Endodermal cell (in vitro differentiated cells): ENCODE measurements at regions not wholly inside any gene's neighbourhood (a gene's known extent, or its start where the extent isn't known, plus 50 kb on each side); places are given as distances from the start of the nearest gene placed in this dataset.
"Not testable (repeated sequence)": the region's sequence is repeated elsewhere in the genome, so short reads cannot be mapped to it uniquely, and the experiment has no call there.

Experiments
- DNase-seq: peaks from one replicate; pipeline ENCODE4 v3.0.0-alpha.2; 2017
- H3K27ac ChIP-seq: 2 replicates; pipeline ENCODE4 v1.5.1; 2013; ENCODE audit warnings: mild to moderate bottlenecking, low read depth, low read length, moderate library complexity
- H3K27me3 ChIP-seq: 2 replicates; pipeline ENCODE4 v1.6.1; 2013; ENCODE audit warnings: mild to moderate bottlenecking, low read length, moderate library complexity; ENCODE audit not compliant: insufficient read depth, control insufficient read depth, poor library complexity, severe bottlenecking
- H3K36me3 ChIP-seq: 2 replicates; pipeline ENCODE4 v1.7.0; 2013; ENCODE audit warnings: mild to moderate bottlenecking, low read length, moderate library complexity; ENCODE audit not compliant: control insufficient read depth, insufficient read depth
- H3K4me1 ChIP-seq: one replicate; pipeline ENCODE4 v1.7.0; 2013; ENCODE audit warnings: low read length; ENCODE audit not compliant: control insufficient read depth, insufficient read depth
- H3K4me3 ChIP-seq: 2 replicates; pipeline ENCODE4 v1.5.1; 2013; ENCODE audit warnings: mild to moderate bottlenecking, low read length, moderate library complexity
- H3K9ac ChIP-seq: 2 replicates; pipeline ENCODE4 v1.6.1; 2013; ENCODE audit warnings: mild to moderate bottlenecking, low read length, moderate library complexity; ENCODE audit not compliant: poor library complexity, severe bottlenecking; ENCODE audit errors: extremely low read depth
- H3K9me3 ChIP-seq: 2 replicates; pipeline ENCODE4 v1.6.1; 2013; ENCODE audit warnings: mild to moderate bottlenecking, low read length, moderate library complexity; ENCODE audit not compliant: control insufficient read depth
- H3K27ac Mint-ChIP-seq: 2 replicates; pipeline ENCODE4 v1.8.0; 2020; ENCODE audit warnings: mixed read lengths
- H3K27me3 Mint-ChIP-seq: 2 replicates; pipeline ENCODE4 v1.8.0; 2021; ENCODE audit warnings: mild to moderate bottlenecking, mixed read lengths; ENCODE audit not compliant: insufficient read depth
- H3K36me3 Mint-ChIP-seq: 2 replicates; pipeline ENCODE4 v1.8.0; 2020; ENCODE audit warnings: low read depth, mixed read lengths
- H3K4me1 Mint-ChIP-seq: 2 replicates; pipeline ENCODE4 v1.8.0; 2020; ENCODE audit warnings: mixed read lengths
- H3K4me3 Mint-ChIP-seq: 2 replicates; pipeline ENCODE4 v1.8.0; 2020; ENCODE audit warnings: mild to moderate bottlenecking, moderate library complexity, mixed read lengths
- H3K9me3 Mint-ChIP-seq: 2 replicates; pipeline ENCODE4 v1.8.0; 2020; ENCODE audit warnings: mild to moderate bottlenecking, mixed read lengths
- WGBS, 2 experiments: methylation state at CpG; one replicate each; pipeline versions ENCODE4 v1.1.5 to v1.1.7; 2013; ENCODE audit warnings: missing lambda C conversion rate in 2 of 2, mixed read lengths in 1 of 2; ENCODE audit not compliant: insufficient coverage in 1 of 2, insufficient read length in 1 of 2; 5-methylcytosine and 5-hydroxymethylcytosine counted together
- TF ChIP-seq, protein P1 (sequence below): fragments of 200-600 bp; sonication (generic); conservative IDR thresholded peaks from 2 replicates; pipeline ENCODE4 v1.5.0; 2021; ENCODE audit warnings: antibody characterized with exemption, mild to moderate bottlenecking

DNA sequence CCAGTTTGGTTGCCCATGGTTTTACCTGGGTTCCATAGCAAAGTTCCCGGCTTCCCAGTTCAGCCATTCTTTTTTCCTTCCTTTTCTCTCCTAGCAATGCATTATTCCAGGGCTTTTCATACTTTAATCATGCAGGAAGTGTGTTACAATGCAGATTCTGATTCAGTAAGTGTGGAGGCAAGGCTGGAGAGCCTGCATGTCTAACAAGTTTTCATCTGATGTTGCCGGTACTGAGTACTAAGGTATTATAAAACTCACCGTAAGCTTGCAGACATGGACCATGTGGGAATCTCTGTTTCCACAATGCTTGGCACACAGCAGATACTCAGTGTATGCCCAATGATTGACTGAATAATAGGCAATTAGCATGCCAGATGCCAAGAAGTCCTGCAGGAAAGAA is 102.9 kb upstream of the SHB start:
- H3K9me3 Mint-ChIP-seq = peaks cover 30% of the 10 kb centered on the region
- no peak overlapping the region for H3K27ac Mint-ChIP-seq
- H3K27me3 Mint-ChIP-seq = no peaks in the 10 kb centered on the region
- H3K9ac ChIP-seq = no peak overlapping the region
- no peak overlapping the region for H3K4me3 Mint-ChIP-seq
- peaks cover 19% of the 10 kb centered on the region for H3K4me1 Mint-ChIP-seq
- peak; percentile 40 for DNase-seq
- H3K36me3 Mint-ChIP-seq = peaks cover 9% of the 10 kb centered on the region
- no peaks in the 10 kb centered on the region for H3K36me3 ChIP-seq
- no peak overlapping the region for H3K27ac ChIP-seq
- TF ChIP-seq, protein P1, sequence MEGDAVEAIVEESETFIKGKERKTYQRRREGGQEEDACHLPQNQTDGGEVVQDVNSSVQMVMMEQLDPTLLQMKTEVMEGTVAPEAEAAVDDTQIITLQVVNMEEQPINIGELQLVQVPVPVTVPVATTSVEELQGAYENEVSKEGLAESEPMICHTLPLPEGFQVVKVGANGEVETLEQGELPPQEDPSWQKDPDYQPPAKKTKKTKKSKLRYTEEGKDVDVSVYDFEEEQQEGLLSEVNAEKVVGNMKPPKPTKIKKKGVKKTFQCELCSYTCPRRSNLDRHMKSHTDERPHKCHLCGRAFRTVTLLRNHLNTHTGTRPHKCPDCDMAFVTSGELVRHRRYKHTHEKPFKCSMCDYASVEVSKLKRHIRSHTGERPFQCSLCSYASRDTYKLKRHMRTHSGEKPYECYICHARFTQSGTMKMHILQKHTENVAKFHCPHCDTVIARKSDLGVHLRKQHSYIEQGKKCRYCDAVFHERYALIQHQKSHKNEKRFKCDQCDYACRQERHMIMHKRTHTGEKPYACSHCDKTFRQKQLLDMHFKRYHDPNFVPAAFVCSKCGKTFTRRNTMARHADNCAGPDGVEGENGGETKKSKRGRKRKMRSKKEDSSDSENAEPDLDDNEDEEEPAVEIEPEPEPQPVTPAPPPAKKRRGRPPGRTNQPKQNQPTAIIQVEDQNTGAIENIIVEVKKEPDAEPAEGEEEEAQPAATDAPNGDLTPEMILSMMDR = no peak
- 93 to 100% methylated on average over 2 to 3 of the region's 3 CpGs for WGBS, 2 experiments
- H3K9me3 ChIP-seq = peaks cover 31% of the 10 kb centered on the region
- H3K4me3 ChIP-seq = peak overlapping the region; percentile 67
- no peaks in the 10 kb centered on the region for H3K4me1 ChIP-seq
- no peaks in the 10 kb centered on the region for H3K27me3 ChIP-seq

DNA sequence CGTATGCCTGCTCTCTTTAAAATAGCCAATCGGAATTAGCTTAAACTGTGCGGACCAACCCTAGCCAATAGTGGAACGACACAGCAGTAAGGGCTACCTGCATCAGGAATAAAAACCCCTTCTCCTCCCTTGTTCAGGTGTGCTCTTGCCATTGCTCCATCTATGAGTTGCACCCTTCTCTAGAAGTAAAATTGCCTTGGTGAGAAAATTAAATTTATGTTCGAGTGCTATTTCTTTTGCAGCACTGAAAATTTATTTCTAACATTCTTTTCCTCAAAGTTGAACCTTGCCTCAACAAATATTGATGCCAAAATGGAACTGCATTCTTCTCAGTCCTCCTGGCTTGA is 102.5 kb upstream of the SHB start:
- peaks cover 28% of the 10 kb centered on the region for H3K9me3 Mint-ChIP-seq
- H3K36me3 ChIP-seq = no peaks in the 10 kb centered on the region

DNA sequence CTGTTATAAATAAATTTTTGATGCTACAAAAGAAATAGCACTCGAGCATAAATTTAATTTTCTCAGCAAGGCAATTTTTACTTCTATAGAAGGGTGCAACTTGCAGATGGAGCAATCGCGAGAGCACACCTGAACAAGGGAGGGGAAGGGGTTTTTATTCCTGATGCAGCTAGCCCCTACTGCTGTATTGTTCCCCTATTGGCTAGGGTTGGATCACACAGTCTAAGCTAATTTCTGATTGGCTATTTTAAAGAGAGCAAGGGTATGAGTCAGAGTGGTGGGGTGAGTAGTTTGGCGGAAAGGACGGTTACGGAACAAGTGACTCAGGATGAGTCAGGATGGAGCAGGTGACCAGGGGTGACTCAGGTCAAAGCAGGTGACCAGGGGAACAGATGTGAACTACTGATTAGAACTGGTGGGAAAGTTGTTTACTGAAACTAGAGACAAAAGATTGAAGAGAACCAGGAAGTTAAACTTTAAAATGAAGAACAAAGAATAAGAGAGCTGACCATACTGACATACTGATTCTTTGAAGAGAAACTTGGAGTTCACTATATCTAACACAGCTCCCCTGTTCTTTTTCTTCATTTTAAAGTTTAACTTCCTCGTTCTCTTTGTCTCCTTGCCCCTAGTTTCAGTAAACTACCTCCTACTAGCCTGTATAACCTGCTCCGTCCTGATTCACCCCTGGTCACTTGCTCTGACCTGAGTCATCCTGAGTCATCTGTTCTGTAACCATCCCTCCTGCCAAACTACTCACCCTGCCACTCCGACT is 101.9 kb upstream of the SHB start:
- not testable (repeated sequence) for H3K27ac Mint-ChIP-seq, H3K4me1 ChIP-seq, H3K27me3 ChIP-seq, H3K36me3 ChIP-seq, H3K27ac ChIP-seq, H3K36me3 Mint-ChIP-seq, H3K4me3 Mint-ChIP-seq, H3K9ac ChIP-seq, H3K27me3 Mint-ChIP-seq
- Histone ChIP-seq H3K4me3 (peak overlapping the region; percentile 67), H3K9me3 (peaks cover 31% of the 10 kb centered on the region)
- H3K9me3 Mint-ChIP-seq = peaks cover 28% of the 10 kb centered on the region
- peak; percentile 52 for DNase-seq
- H3K4me1 Mint-ChIP-seq = peaks cover 19% of the 10 kb centered on the region
- WGBS, 2 experiments = 88 to 94% methylated on average over 6 to 9 of the region's 9 CpGs

More for the DNA sequence above, 102.5 kb upstream of the SHB start:
- no peak overlapping the region for H3K27ac ChIP-seq
- TF ChIP-seq, protein P1 = no peak
- peaks cover 31% of the 10 kb centered on the region for H3K9me3 ChIP-seq
- Mint-ChIP-seq H3K27me3 (no peaks in the 10 kb centered on the region), H3K36me3 (peaks cover 9% of the 10 kb centered on the region), H3K27ac (no peak overlapping the region), H3K4me1 (peaks cover 19% of the 10 kb centered on the region), H3K4me3 (no peak overlapping the region)
- 97 to 100% methylated on average over 5 of the region's 5 CpGs for WGBS, 2 experiments
- peak overlapping the region; percentile 67 for H3K4me3 ChIP-seq
- no peaks in the 10 kb centered on the region for H3K27me3 ChIP-seq
- DNase-seq = no peak
- H3K4me1 ChIP-seq = no peaks in the 10 kb centered on the region
- no peak overlapping the region for H3K9ac ChIP-seq

DNA sequence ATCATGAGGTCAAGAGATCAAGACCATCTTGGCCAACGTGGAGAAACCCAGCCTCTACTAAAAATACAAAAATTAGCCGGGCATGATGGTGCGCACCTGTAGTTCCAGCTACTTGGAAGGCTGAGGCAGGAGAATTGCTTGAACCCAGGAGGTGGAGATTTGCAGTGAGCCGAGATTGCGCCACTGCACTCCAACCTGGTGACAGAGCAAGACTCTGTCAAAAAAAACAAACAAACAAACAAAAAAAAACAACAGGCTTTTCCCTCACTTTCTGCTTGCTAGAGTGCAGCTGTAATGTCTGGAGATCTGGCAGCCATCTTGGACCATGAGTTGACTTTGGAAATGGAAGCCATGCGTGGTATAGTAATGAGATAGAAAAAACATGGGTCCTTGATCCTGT is 101.1 kb upstream of the SHB start:
- H3K4me3 ChIP-seq = peak overlapping the region; percentile 67
- H3K36me3 Mint-ChIP-seq, H3K27me3 Mint-ChIP-seq, H3K4me1 ChIP-seq, H3K27ac ChIP-seq, H3K36me3 ChIP-seq, H3K4me3 Mint-ChIP-seq, H3K9ac ChIP-seq, H3K27me3 ChIP-seq, DNase-seq, H3K27ac Mint-ChIP-seq: not testable (repeated sequence)
- WGBS, 2 experiments = 88 to 89% methylated on average over 1 to 6 of the region's 6 CpGs
- Mint-ChIP-seq H3K4me1 (peaks cover 19% of the 10 kb centered on the region), H3K9me3 (peaks cover 28% of the 10 kb centered on the region)
- H3K9me3 ChIP-seq = peaks cover 31% of the 10 kb centered on the region
